GM21619 (cell line): ENCODE measurements at regions not wholly inside any gene's neighbourhood (a gene's known extent, or its start where the extent isn't known, plus 50 kb on each side); places are given as distances from the start of the nearest gene placed in this dataset.
"Not testable (repeated sequence)": the region's sequence is repeated elsewhere in the genome, so short reads cannot be mapped to it uniquely, and the experiment has no call there.

Experiments
- ATAC-seq: cut with Tn5 transposase; IDR thresholded peaks from one replicate; pipeline ENCODE4 v1.9.1; 2021; ENCODE audit not compliant: unreplicated experiment

- no peak for ATAC-seq
Measured at GRCh38 chr2:58634653-58635370, 393.7 kb upstream of the FANCL start.

- no peak for ATAC-seq
Measured at GRCh38 chr2:58633613-58634365, 392.7 kb upstream of the FANCL start.

GRCh38 chr2:58631986-58632385 is 390.9 kb upstream of the FANCL start:
- no peak for ATAC-seq

GRCh38 chr2:58629545-58630119 is 388.5 kb upstream of the FANCL start:
- no peak for ATAC-seq

GRCh38 chr2:58620896-58621295 is 379.8 kb upstream of the FANCL start:
- ATAC-seq: no peak

GRCh38 chr2:58620093-58620492 is 379.0 kb upstream of the FANCL start:
- ATAC-seq: no peak

- ATAC-seq: no peak
Measured at GRCh38 chr2:58616961-58617360, 375.8 kb upstream of the FANCL start.

GRCh38 chr2:58614219-58614618 is 373.1 kb upstream of the FANCL start:
- no peak for ATAC-seq

- no peak for ATAC-seq
Measured at GRCh38 chr2:58612973-58613372, 371.8 kb upstream of the FANCL start.

- ATAC-seq: no peak
Measured at GRCh38 chr2:58609326-58609725, 368.2 kb upstream of the FANCL start.

- no peak for ATAC-seq
Measured at GRCh38 chr2:58608146-58608545, 367.0 kb upstream of the FANCL start.

- no peak for ATAC-seq
Measured at GRCh38 chr2:58607448-58607847, 366.3 kb upstream of the FANCL start.

GRCh38 chr2:58606799-58607198 is 365.7 kb upstream of the FANCL start:
- ATAC-seq: no peak

- ATAC-seq: no peak
Measured at GRCh38 chr2:58604096-58604495, 363.0 kb upstream of the FANCL start.

- ATAC-seq: no peak
Measured at GRCh38 chr2:58601017-58601416, 359.9 kb upstream of the FANCL start.

GRCh38 chr2:58598171-58598570 is 357.0 kb upstream of the FANCL start:
- no peak for ATAC-seq

- no peak for ATAC-seq
Measured at GRCh38 chr2:58595714-58596113, 354.6 kb upstream of the FANCL start.

GRCh38 chr2:58594762-58595161 is 353.6 kb upstream of the FANCL start:
- no peak for ATAC-seq

GRCh38 chr2:58594175-58594574 is 353.1 kb upstream of the FANCL start:
- ATAC-seq: no peak

- ATAC-seq: not testable (repeated sequence)
Measured at GRCh38 chr2:58586178-58586577, 345.1 kb upstream of the FANCL start.

GRCh38 chr2:58585233-58585632 is 344.1 kb upstream of the FANCL start:
- ATAC-seq: no peak

- ATAC-seq: no peak
Measured at GRCh38 chr2:58584606-58585118, 343.5 kb upstream of the FANCL start.
